Activated naive CD8-positive, alpha-beta T cell treated with anti-CD3 and anti-CD28 coated beads, Interleukin-2, amount 50 U/mL, for 24 hours (primary cell): ENCODE measurements at regions not wholly inside any gene's neighbourhood (a gene's known extent, or its start where the extent isn't known, plus 50 kb on each side); places are given as distances from the start of the nearest gene placed in this dataset.
A peak's percentile ranks its signal among the peaks of the same experiment; 100 is the strongest.

Experiments used
- ATAC-seq: fragments of 150-1000 bp; cut with Tn5 transposase; one replicate; pipeline ENCODE4 v1.10.0; 2021
- DNase-seq: peaks from one replicate; pipeline ENCODE4 v3.0.0; 2021
- H3K27ac Mint-ChIP-seq: one replicate; pipeline ENCODE4 v1.8.0; 2021; ENCODE audit warnings: mild to moderate bottlenecking, mixed read lengths
- H3K27me3 Mint-ChIP-seq: one replicate; pipeline ENCODE4 v1.8.0; 2021; ENCODE audit warnings: mixed read lengths
- H3K36me3 Mint-ChIP-seq: one replicate; pipeline ENCODE4 v1.8.0; 2021; ENCODE audit warnings: low read depth, mixed read lengths
- H3K4me1 Mint-ChIP-seq: one replicate; pipeline ENCODE4 v1.8.0; 2021; ENCODE audit warnings: mixed read lengths
- H3K4me3 Mint-ChIP-seq: one replicate; pipeline ENCODE4 v1.8.0; 2021; ENCODE audit warnings: mild to moderate bottlenecking, moderate library complexity, mixed read lengths
- H3K9me3 Mint-ChIP-seq: one replicate; pipeline ENCODE4 v1.8.0; 2021; ENCODE audit warnings: mixed read lengths

DNA sequence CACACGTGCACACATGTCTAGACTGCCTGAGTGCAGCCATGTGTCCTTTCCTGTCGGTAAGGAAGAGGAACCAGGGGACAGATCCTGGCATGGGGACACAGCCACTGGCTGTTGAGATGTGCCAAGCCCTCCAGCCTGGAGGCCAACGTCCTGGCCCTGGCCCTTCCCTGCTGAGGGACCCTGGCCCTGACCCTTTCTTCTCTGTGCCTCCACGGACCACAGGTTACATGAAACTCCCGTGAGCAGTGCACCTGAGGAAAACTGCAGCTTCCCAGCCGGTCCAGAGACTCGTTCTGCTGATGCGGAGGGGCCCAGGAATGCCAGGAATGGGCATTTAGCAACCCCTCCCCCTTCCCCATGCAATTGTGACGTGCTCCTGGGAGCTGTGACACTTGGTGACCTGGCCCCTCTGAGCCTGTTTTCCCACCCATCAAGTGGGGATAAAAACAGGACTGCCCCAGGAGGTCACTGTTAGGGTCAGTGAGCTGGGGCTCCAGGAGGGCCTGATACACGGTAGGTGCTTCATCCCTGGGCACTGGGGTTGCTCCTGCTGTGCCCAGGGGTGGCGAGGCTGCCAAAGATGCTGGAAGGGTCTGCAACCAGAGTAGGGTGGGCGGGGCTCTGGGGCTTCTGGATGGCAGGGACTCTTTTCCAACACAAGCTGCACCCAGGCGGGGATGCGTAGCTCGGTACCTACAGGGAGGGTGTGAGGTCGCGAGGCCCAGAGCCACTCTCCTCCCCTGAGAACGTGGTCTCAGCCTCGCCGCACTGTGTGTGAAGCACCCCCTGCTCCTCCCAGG, 151.5 kb downstream of the C9orf50 start:
- Mint-ChIP-seq H3K9me3 (no peaks in the 10 kb centered on the region), H3K4me1 (peaks cover 58% of the 10 kb centered on the region), H3K4me3 (no peak overlapping the region), H3K27me3 (peaks cover 1% of the 10 kb centered on the region), H3K27ac (peak overlapping the region; percentile 67), H3K36me3 (no peaks in the 10 kb centered on the region)
- no peak for ATAC-seq
- no peak for DNase-seq

DNA sequence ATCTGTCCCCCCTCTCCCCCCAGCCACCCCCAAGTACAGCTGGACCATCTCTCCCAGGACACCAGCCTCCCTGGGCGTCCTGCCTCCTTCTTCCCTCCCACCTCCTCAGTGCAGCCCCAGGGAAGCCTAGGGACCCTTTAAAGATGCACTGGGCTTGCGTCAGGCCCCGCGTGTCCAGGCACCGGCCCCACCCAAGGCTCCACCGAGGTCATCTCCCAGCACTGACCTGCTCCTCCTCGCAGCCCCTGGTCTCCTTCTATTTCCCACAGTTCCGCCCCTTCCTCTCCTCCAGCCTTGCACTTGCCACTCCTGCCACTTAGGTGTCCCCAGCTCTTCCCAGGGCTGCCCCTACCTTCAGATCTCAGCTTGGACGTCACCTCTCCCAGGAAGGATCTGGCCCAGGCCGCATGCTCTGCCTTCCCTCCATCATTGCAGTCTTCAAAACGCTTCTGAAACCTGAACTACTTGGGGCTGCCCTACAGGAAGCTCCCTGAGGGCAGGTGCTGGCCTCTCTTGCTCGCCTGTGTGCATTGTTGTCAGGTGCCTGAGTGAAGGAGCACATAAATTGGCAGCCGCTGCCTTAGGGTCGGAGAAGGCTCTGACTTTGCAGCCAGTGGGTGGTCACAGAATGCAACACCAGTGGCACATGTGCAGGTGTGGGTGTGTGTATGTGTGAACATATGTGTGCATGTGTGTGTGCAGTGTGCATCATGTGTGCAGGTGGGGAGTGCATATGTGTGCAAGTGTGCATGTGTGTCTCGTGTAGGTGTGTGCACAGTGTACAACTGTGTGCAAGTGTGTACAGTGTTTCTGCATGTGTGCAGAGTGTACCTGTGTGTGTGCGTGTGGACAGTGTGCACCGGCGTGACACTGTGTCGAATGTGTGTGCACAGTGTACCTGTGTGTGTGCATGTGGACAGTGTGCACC, 152.9 kb downstream of the C9orf50 start:
- Mint-ChIP-seq H3K27me3 (no peaks in the 10 kb centered on the region), H3K4me3 (no peak overlapping the region), H3K4me1 (peaks cover 49% of the 10 kb centered on the region), H3K27ac (no peak overlapping the region), H3K9me3 (no peaks in the 10 kb centered on the region), H3K36me3 (no peaks in the 10 kb centered on the region)
- DNase-seq (no peak), ATAC-seq (no peak)

DNA sequence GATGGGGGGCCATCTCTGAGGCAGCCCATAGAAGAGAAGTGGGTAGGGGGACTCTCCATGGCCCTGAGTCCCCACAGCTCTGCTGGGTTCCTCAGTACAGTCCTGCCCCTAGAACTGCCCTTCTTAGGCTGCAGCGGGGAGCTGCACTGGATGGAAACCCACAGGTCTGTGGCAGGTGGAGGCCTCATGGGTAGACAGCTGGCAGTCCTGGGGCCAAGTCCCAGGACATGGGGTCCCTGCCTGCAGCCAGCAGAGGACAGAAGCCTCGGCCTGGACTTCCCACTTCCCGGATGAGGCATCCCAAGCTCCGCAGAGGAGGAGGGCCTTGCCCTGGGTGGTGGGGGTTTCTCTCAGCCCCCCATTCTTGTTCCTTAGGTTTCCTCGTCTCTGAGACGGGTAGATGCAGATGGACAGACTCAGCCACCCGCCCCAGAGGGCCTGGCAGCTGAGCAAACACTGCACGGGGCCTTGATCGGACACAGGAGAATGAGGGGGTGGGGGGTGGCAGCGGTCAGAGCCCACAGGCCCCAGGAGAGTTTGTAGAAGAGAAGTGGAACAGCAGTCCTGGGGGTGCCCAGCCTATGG, 153.8 kb downstream of the C9orf50 start:
- Mint-ChIP-seq H3K4me3 (no peak overlapping the region), H3K4me1 (peaks cover 45% of the 10 kb centered on the region), H3K9me3 (no peaks in the 10 kb centered on the region), H3K36me3 (no peaks in the 10 kb centered on the region), H3K27me3 (no peaks in the 10 kb centered on the region), H3K27ac (no peak overlapping the region)
- ATAC-seq (no peak), DNase-seq (no peak)

DNA sequence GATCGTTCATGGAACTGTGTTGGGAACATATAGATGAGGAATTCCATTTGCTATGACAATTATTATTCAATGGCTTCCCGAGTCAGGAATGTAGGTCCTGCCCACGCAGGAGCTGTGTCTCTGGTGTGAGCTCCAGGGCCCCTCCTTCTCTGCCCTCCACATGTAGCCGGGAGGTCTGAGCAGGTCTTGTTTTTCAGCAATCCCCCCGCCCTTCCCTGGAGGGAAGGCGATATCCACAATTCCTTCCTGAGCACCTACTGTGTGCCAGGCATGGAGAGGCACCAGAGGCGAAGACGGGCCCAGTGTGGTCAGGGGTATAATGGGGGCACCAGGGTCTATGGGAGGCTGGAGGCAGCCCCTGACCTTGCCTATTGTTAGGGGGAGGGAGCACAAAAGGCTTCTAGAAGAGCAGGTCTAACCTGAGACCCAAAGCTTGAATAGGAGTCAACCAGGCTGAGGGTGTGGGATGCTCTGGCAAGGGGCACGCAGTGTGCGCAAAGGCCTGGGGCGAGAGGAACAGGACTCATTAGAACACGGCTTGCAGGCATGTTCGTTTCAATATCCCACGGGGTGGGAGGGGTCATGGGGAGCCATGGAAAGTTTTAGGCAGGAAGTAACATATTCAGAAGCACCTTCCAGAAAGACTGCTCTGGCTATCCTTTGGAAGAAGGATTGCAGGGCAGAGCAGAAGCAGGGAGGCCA, 154.9 kb downstream of the C9orf50 start:
- H3K27me3 Mint-ChIP-seq: no peaks in the 10 kb centered on the region
- ATAC-seq: no peak
- H3K4me1 Mint-ChIP-seq: peaks cover 38% of the 10 kb centered on the region
- H3K36me3 Mint-ChIP-seq: no peaks in the 10 kb centered on the region
- H3K4me3 Mint-ChIP-seq: no peak overlapping the region
- no peaks in the 10 kb centered on the region for H3K9me3 Mint-ChIP-seq
- no peak for DNase-seq
- no peak overlapping the region for H3K27ac Mint-ChIP-seq

DNA sequence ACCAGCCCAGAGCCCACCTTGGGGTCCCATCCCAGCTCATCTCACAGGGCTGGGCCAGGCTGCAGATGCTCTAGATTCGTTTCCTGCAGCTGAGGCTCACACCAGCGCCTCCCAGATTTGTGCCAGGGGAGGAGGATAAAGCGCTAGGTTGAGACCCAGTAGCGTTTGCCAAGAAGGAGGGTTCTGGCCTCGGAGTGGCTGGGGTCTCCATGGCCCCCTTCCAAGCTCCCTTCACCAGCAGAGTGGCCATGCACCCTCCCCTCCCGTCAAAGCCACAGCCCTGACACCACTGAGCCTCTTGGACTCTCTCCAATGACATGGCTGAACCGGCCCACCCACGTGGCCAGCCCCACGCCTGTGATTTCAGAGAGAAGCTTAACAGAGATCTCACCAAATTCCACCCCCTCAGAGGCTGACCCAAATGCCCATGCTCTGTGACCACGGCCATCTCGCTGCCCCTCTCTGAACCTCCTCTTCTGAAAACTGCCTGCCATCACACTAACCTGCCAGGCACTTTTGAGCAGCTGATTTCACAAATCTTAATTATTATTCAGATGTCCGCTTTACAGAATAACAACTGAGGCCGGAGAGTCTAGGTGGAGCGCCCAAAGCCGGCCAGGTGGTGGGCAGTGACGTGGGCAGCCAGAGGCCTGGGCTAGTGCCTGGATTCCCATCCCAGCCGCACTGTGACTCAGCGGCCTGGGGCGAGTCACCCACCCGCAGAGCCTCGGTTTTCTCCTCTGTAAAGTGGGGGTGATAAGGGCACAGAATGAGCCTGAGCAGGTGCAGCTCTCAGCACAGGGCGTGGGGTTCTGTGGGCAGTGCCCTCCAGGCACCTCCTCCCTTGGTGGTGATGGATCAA, 155.7 kb downstream of the C9orf50 start:
- Mint-ChIP-seq H3K27ac (peak overlapping the region; percentile 30), H3K9me3 (no peaks in the 10 kb centered on the region)

DNA sequence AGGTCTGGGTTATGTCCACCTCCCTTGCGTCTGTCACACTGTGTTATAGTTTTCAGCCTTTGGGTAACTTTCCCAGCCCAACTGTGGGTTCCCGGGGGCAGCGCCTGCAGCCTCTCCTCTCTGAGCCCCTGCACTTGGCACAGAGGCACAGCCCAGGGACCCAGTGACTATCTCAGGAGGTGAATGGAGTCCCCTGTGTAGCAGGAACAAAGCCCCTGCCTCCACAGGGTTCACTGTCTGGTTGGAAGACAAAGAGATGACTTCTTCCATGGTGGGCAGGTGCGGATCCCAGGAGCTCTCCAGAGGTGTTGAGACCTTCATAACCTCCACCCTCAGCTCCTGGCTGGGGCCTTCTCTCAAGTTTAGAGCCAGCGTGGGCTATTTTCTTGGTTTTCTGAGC, 156.9 kb downstream of the C9orf50 start:
- DNase-seq (no peak), ATAC-seq (no peak)
- Mint-ChIP-seq H3K9me3 (no peaks in the 10 kb centered on the region), H3K4me1 (peaks cover 36% of the 10 kb centered on the region), H3K27ac (no peak overlapping the region), H3K36me3 (no peaks in the 10 kb centered on the region), H3K27me3 (no peaks in the 10 kb centered on the region), H3K4me3 (no peak overlapping the region)

More for the DNA sequence above, 155.7 kb downstream of the C9orf50 start:
- Mint-ChIP-seq H3K36me3 (no peaks in the 10 kb centered on the region), H3K4me1 (peaks cover 33% of the 10 kb centered on the region), H3K4me3 (no peak overlapping the region), H3K27me3 (no peaks in the 10 kb centered on the region)
- ATAC-seq (peak; percentile 55), DNase-seq (peak; percentile 32)

DNA sequence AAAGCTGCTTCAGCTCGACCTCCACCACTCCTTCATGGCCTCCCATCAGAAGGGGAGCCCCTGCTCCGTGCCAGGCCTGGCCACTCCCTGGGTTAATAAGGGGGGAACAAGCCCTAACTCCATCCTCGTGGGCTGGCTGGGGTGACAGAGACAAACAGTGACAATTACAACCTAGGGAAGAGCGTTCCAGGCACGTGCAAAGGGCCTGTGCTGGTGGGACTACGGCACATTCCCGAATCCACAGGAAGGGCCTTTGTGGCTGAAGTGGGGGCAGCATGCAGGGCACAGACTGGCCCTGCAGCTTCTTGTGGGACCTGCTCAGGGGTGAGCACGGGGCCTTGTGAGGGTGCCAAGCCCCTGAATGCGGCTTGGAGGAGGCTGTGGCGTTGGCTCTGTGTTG, 157.4 kb downstream of the C9orf50 start:
- no peaks in the 10 kb centered on the region for H3K9me3 Mint-ChIP-seq
- no peak overlapping the region for H3K4me3 Mint-ChIP-seq
- H3K36me3 Mint-ChIP-seq: no peaks in the 10 kb centered on the region
- DNase-seq (no peak), ATAC-seq (no peak)
- no peak overlapping the region for H3K27ac Mint-ChIP-seq
- peaks cover 40% of the 10 kb centered on the region for H3K4me1 Mint-ChIP-seq
- H3K27me3 Mint-ChIP-seq: no peaks in the 10 kb centered on the region

DNA sequence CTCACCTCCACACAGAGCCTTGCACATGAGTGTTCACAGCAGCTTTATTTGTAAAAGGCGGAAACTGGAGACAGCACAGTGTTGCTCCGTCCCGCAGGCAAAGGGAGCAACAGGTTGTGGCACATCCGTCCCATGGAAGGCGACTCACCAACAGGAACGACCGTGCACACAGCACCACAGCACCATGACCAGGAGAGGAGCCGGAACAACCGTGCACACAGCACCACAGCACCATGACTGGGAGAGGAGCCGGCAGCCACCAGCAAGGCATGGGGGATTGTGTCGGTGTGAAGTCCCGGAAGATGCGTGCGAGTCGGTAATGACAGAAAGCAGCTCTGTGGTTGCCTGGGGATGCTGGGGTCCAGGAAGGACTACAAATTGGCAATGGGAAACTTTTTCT, 158.5 kb downstream of the C9orf50 start:
- Mint-ChIP-seq H3K4me3 (no peak overlapping the region), H3K27me3 (no peaks in the 10 kb centered on the region), H3K9me3 (no peaks in the 10 kb centered on the region), H3K36me3 (no peaks in the 10 kb centered on the region), H3K4me1 (peaks cover 43% of the 10 kb centered on the region), H3K27ac (no peak overlapping the region)
- ATAC-seq (no peak), DNase-seq (no peak)

DNA sequence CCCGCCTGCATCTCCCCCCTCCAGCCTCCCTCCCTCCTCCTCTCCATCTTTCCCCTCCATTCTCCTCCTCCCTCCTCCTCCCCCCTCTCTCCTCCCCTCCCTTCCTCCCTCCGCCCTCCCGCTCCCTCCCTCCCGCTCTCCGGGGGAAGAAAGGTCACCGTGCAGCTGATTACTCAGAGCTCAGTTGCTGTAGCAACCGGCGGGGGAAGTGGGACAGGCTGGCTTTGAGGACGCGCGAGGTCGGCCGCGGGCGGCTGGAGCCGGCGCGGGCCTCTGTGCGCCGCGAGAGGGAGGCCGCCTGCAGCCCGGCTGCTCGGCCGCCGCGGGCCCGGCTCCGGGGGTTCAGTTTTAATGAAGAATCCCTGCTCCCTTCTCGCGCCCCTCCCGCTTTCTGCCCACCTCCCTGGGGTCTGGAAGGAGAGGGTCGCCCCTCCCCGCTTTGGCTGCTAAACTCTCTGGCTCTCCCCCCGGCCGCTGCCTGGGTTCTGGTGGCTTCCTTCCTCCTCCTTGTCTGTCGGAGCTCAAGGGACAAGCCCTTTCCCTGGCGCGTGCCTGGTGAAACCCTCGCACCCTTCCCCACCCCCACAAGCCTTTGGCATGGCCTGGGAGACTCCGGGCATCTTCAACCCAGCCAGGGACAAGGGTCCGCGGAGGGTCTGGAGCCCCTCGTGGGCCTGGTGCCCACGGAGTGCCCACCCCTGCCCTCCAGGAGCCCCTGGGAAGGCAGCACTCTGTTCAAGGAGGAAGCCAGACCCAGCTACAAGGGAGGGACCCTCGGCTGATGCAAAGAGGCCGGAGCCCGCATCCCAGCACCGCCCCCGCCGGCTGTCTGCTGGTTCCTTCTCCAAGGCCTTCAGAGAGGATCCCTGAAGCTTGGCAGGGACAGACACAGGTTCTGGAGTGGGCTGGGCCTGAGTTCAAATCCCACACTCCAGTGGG, 160.3 kb downstream of the C9orf50 start:
- Mint-ChIP-seq H3K9me3 (no peaks in the 10 kb centered on the region), H3K27me3 (no peaks in the 10 kb centered on the region), H3K4me1 (peaks cover 50% of the 10 kb centered on the region), H3K27ac (peak overlapping the region; percentile 88), H3K36me3 (no peaks in the 10 kb centered on the region), H3K4me3 (peak overlapping the region; percentile 74)
- DNase-seq: peak; percentile 92
- peak; percentile 84 for ATAC-seq

DNA sequence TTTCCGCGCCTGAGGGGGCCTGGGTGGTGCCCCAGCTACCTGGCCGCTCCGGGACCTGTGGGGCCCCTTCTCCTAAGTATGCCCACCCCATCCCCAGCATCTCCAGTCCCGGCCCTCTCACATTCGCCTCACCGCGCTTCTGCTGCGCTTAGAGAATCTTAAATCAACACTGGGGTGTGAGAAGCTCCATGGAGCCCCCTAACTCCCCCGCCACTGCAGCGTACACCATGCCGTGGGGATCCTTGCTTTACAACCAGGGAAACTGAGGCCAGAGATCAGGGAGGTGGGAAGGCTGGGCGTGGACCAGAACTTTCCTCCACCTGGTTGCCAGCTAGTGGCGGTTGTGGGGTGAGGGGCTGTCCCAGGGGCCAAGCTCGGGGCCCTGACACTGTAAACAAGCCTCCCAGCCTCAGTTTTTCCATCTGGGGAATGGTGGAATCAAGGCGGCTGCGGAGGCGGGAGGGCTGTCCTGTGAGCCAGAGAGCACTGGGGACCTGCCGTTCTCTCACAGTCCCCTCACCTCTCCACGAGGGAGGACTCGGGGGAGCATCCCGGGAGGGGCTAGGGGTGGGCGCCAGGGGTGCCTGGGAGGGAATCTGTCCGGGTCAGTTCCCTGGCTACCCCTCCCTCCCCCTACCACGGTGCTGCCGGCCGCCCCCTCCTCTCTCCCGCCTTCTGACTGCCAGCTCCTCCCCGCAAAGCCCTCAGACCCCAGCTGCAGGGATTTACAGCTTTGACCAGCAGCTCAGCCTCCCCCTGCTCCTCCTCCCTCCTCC, 161.2 kb downstream of the C9orf50 start:
- ATAC-seq (peak; percentile 65), DNase-seq (peak; percentile 75)
- no peaks in the 10 kb centered on the region for H3K36me3 Mint-ChIP-seq
- peak overlapping the region; percentile 88 for H3K27ac Mint-ChIP-seq
- no peaks in the 10 kb centered on the region for H3K9me3 Mint-ChIP-seq
- peak overlapping the region; percentile 74 for H3K4me3 Mint-ChIP-seq
- no peaks in the 10 kb centered on the region for H3K27me3 Mint-ChIP-seq
- H3K4me1 Mint-ChIP-seq: peaks cover 47% of the 10 kb centered on the region

DNA sequence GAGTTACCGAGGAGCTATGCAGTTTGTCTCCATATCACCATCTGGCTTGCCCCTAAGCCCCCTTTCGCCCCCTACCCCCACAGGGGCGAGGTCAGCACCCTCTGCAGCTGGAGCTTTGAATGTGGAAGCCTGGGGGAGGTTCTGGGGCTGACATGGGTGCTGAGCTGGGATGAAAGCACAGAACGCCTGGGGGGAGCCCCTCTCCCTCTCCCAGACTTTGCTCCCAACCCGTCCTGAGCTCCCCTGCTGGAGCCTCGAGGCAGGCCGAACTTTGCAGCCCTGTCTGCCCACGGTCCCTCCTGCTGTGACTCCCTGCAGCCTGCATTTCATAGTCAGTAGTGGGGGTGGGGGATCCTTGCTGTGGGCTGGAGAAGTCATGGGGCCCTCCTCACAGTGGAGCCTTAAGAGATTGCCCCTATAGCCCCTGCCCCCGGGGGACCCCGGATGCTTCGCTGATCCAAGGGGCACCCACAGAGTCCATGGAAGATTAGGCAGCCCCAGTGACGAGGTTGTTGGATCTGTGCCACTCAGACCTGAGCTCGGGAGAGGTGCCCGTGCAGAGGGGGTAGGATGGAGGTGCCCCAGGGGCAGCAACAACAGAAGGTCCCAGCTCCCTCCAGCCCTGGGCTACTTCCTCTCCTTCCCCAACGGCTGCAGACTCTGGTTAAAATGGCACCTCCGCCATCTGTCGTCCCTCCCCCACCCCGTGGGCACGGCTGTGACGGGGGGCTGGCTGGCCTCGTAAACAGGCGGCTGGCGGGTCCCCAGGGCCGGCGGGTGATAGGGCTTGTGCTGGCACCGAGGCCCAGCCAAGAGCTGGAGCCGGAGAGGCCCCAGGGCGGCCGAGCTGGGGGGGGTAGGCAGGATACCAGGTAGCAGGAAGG, 162.0 kb downstream of the C9orf50 start:
- no peaks in the 10 kb centered on the region for H3K9me3 Mint-ChIP-seq
- DNase-seq: peak; percentile 55
- H3K36me3 Mint-ChIP-seq: no peaks in the 10 kb centered on the region
- no peak overlapping the region for H3K4me3 Mint-ChIP-seq
- H3K27ac Mint-ChIP-seq: peak overlapping the region; percentile 88
- ATAC-seq: peak; percentile 15
- no peaks in the 10 kb centered on the region for H3K27me3 Mint-ChIP-seq
- H3K4me1 Mint-ChIP-seq: peaks cover 49% of the 10 kb centered on the region
